HCT116 (cell line): ENCODE measurements at regions not wholly inside any gene's neighbourhood (a gene's known extent, or its start where the extent isn't known, plus 50 kb on each side); places are given as distances from the start of the nearest gene placed in this dataset.

Experiments
- CTCF ChIP-seq, 3 experiments: fragments of 200-600 bp in 1 of 3; sonication (generic) in 1 of 3; IDR thresholded peaks in 2 of 3; conservative IDR thresholded peaks in 1 of 3; 2 replicates each; pipeline ENCODE4 v1.5.1; 2012 to 2017; ENCODE audit warnings: low read depth in 2 of 3, low read length in 2 of 3, antibody characterized with exemption in 1 of 3, borderline replicate concordance in 1 of 3, control low read depth in 1 of 3, mild to moderate bottlenecking in 1 of 3, mixed read lengths in 1 of 3, mixed run types in 1 of 3, moderate library complexity in 1 of 3; ENCODE audit not compliant: insufficient read depth in 1 of 3
- EZH2 ChIP-seq: fragments of 200-600 bp; sonication (generic); IDR thresholded peaks from 2 replicates; pipeline ENCODE4 v1.6.1; 2017; ENCODE audit warnings: antibody characterized with exemption, mixed run types
- POLR2A ChIP-seq: IDR thresholded peaks from 2 replicates; pipeline ENCODE4 v1.7.0; 2011; ENCODE audit warnings: borderline replicate concordance; ENCODE audit not compliant: insufficient read depth, insufficient read length; ENCODE audit errors: extremely low read depth
- POLR2AphosphoS5 ChIP-seq: IDR thresholded peaks from 2 replicates; pipeline ENCODE4 v1.6.1; 2011; ENCODE audit warnings: mild to moderate bottlenecking, low read depth, low read length, moderate library complexity
- SP1 ChIP-seq: IDR thresholded peaks from 2 replicates; pipeline ENCODE4 v1.6.1; 2012; ENCODE audit warnings: low read depth
- YY1 ChIP-seq: IDR thresholded peaks from 2 replicates; pipeline ENCODE4 v1.6.1; 2011; ENCODE audit warnings: low read length, low read depth, moderate library complexity, mild to moderate bottlenecking; ENCODE audit not compliant: insufficient replicate concordance; ENCODE audit errors: extremely low read depth
- ZNF274 ChIP-seq: fragments of 200-500 bp; sonication (Bioruptor generic); IDR thresholded peaks from 2 replicates; pipeline ENCODE4 v1.6.1; 2014; ENCODE audit warnings: mild to moderate bottlenecking, low read depth, low read length, inconsistent platforms
- TF ChIP-seq, protein P1 (sequence below): IDR thresholded peaks from 2 replicates; pipeline ENCODE4 v1.6.1; 2012
- TF ChIP-seq, protein P2 (sequence below): IDR thresholded peaks from 2 replicates; pipeline ENCODE4 v1.6.1; 2011; ENCODE audit warnings: mild to moderate bottlenecking, low read length, moderate library complexity; ENCODE audit not compliant: insufficient replicate concordance; ENCODE audit errors: extremely low read depth
- TF ChIP-seq, protein P3 (sequence below): IDR thresholded peaks from 2 replicates; pipeline ENCODE4 v1.6.1; 2012

DNA sequence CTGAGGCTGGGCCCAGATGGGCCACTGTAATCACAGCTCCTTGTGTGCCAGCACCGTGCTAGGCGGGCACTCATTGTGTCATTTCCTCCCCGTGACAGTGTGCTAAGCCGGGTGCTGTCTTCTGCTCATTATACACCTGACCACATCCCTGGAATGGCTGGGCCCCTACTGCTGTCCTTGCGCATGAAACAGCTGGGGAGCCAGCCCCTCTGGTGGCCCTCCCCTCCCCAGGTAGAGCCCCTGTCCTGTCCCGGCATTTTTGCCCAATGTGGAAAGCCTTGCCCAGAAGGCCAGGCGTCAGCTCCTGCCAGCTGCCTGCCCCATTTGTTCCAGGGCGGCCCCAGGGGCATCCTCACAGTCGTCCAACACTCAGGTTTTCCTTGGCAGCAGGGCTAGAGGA lies 107.4 kb upstream of the CASZ1 start:
- TF ChIP-seq CTCF (IDR thresholded peaks at IDR 0.05 in 2 of 3, conservative IDR thresholded peaks at IDR 0.05 in 1 of 3; ENCODE audit: borderline replicate concordance in 1 of 3, insufficient read depth in 1 of 3, low read depth in 2 of 3, low read length in 2 of 3) (no peak), POLR2AphosphoS5 (no peak), YY1 (no peak), POLR2A (no peak), ZNF274 (no peak), EZH2 (no peak), SP1 (no peak)
- TF ChIP-seq, protein P1, sequence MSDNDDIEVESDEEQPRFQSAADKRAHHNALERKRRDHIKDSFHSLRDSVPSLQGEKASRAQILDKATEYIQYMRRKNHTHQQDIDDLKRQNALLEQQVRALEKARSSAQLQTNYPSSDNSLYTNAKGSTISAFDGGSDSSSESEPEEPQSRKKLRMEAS: no peak
- TF ChIP-seq, protein P2, sequence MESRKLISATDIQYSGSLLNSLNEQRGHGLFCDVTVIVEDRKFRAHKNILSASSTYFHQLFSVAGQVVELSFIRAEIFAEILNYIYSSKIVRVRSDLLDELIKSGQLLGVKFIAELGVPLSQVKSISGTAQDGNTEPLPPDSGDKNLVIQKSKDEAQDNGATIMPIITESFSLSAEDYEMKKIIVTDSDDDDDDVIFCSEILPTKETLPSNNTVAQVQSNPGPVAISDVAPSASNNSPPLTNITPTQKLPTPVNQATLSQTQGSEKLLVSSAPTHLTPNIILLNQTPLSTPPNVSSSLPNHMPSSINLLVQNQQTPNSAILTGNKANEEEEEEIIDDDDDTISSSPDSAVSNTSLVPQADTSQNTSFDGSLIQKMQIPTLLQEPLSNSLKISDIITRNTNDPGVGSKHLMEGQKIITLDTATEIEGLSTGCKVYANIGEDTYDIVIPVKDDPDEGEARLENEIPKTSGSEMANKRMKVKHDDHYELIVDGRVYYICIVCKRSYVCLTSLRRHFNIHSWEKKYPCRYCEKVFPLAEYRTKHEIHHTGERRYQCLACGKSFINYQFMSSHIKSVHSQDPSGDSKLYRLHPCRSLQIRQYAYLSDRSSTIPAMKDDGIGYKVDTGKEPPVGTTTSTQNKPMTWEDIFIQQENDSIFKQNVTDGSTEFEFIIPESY: no peak
- TF ChIP-seq, protein P3, sequence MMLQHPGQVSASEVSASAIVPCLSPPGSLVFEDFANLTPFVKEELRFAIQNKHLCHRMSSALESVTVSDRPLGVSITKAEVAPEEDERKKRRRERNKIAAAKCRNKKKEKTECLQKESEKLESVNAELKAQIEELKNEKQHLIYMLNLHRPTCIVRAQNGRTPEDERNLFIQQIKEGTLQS: no peak
